ENCODE measurements at regions not wholly inside any gene's neighbourhood (a gene's known extent, or its start where the extent isn't known, plus 50 kb on each side); places are given as distances from the start of the nearest gene placed in this dataset.
A peak's percentile ranks its signal among the peaks of the same experiment; 100 is the strongest.

DNA sequence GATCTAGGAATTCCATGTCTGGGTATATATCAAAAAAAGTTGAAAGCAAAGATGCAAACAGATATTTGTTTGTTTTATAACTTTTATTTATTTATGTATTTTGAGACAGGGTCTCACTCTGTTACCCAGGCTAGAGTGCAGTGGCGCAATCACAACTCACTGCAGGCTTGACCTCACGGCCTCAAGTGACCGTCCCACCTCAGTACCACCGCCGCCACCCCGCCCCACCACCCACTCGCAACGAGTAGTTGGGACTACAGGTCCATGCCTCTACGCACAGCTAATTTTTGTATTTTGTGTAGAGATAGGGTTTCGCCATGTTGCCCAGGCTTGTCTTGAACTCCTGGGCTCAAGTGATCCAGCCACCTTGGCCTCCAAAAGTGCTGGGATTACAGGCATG, 66.5 kb upstream of the KTN1 start:
- TF ChIP-seq, protein P1, sequence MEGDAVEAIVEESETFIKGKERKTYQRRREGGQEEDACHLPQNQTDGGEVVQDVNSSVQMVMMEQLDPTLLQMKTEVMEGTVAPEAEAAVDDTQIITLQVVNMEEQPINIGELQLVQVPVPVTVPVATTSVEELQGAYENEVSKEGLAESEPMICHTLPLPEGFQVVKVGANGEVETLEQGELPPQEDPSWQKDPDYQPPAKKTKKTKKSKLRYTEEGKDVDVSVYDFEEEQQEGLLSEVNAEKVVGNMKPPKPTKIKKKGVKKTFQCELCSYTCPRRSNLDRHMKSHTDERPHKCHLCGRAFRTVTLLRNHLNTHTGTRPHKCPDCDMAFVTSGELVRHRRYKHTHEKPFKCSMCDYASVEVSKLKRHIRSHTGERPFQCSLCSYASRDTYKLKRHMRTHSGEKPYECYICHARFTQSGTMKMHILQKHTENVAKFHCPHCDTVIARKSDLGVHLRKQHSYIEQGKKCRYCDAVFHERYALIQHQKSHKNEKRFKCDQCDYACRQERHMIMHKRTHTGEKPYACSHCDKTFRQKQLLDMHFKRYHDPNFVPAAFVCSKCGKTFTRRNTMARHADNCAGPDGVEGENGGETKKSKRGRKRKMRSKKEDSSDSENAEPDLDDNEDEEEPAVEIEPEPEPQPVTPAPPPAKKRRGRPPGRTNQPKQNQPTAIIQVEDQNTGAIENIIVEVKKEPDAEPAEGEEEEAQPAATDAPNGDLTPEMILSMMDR (IDR thresholded peaks at IDR 0.05; ENCODE audit: insufficient read depth, low read length, poor library complexity, severe bottlenecking), result no peak

DNA sequence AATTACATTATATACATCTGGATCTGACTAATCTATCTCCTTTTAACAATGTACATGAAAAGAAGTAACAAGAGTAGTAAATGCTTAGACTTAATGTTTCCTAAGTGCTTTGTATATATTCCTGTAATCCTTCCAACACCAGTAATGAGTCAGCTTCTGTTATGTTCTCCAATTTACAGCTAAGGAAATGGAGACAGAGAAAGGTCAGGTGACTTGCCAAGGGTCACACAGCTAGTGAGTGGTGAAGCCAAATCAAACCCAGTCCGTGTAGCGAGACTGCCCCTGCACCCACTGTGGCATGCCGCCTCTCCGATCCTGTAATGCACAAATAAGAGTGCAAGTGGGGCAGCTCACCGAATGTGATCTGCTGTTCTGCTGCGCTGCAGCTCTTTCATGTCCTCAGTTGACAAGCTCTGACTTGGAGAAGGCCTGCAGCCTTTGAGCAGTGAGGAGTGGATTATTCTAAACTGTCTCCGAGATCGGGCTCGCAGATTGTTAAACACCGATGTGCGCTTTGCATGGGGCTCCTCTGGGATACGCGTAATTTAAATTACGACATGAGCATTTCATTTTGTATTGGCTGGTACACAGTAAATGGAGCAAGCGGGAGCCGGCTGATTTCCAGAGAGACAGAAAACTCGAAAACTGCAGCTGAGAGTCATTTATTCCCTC, 65.1 kb upstream of the KTN1 start:
- Histone ChIP-seq H3K27me3 (ENCODE audit: control insufficient read depth, insufficient read depth, low read length) (no peaks in the 10 kb centered on the region), H3K4me3 (ENCODE audit: low read depth, low read length) (no peak overlapping the region), H3K36me3 (ENCODE audit: control insufficient read depth, insufficient read depth, low read length) (no peaks in the 10 kb centered on the region)
- DNase-seq (ENCODE audit: low read depth), result peak; percentile 18
- TF ChIP-seq, protein P1 (IDR thresholded peaks at IDR 0.05; ENCODE audit: insufficient read depth, low read length, poor library complexity, severe bottlenecking), result no peak

More for the DNA sequence above, 66.5 kb upstream of the KTN1 start:
- H3K36me3 ChIP-seq (ENCODE audit: control insufficient read depth, insufficient read depth, low read length), result no peaks in the 10 kb centered on the region
- H3K27me3 ChIP-seq (ENCODE audit: control insufficient read depth, insufficient read depth, low read length), result no peaks in the 10 kb centered on the region
- H3K4me3 ChIP-seq (ENCODE audit: low read depth, low read length), result no peak overlapping the region
- no peak for DNase-seq (ENCODE audit: low read depth)

DNA sequence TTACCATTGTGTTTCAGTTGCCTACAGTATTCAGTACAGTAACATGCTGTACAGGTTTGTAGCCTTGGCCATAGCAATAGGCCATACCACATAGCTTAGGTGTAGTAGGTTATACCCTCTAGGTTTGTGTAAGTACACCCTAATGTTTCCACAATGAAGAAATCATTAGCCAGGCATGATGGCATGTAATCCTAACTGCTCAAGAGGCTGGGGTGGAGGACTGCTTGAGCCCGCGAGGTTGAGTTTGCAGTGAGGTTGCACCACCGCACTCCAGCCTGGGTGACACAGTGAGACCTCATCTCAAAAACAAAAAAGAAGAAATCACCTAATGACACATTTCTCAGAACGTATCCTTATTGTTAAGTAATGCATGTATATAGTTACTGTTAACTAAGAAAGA, 63.2 kb upstream of the KTN1 start:
- TF ChIP-seq, protein P1 (IDR thresholded peaks at IDR 0.05; ENCODE audit: insufficient read depth, low read length, poor library complexity, severe bottlenecking), result no peak
- DNase-seq (ENCODE audit: low read depth), result no peak
- no peak overlapping the region for H3K4me3 ChIP-seq (ENCODE audit: low read depth, low read length)

DNA sequence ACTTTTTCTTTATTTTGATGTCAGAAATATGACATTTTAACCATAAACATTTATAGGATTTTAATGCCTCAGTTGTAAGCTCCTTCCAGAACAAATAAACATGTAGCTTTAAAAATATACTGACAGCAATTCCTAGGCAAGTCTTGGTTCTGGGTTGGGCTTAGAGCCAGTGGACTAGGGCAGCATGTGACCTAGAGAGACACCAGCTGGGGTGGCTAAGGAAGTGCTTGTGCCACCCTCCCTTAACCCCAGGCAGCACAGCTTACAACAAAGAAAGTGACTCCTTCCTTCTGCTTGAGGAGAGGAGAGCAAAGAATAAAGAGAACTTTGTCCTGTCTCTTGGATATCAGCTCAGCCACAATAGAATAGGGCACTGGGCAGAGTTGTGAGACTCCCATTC, 61.6 kb upstream of the KTN1 start:
- Histone ChIP-seq H3K36me3 (ENCODE audit: control insufficient read depth, insufficient read depth, low read length) (no peaks in the 10 kb centered on the region), H3K4me3 (ENCODE audit: low read depth, low read length) (no peak overlapping the region), H3K27me3 (ENCODE audit: control insufficient read depth, insufficient read depth, low read length) (no peaks in the 10 kb centered on the region)
- TF ChIP-seq, protein P1 (IDR thresholded peaks at IDR 0.05; ENCODE audit: insufficient read depth, low read length, poor library complexity, severe bottlenecking), result no peak
- DNase-seq (ENCODE audit: low read depth), result no peak

More for the DNA sequence above, 63.2 kb upstream of the KTN1 start:
- Histone ChIP-seq H3K36me3 (ENCODE audit: control insufficient read depth, insufficient read depth, low read length) (no peaks in the 10 kb centered on the region), H3K27me3 (ENCODE audit: control insufficient read depth, insufficient read depth, low read length) (no peaks in the 10 kb centered on the region)

DNA sequence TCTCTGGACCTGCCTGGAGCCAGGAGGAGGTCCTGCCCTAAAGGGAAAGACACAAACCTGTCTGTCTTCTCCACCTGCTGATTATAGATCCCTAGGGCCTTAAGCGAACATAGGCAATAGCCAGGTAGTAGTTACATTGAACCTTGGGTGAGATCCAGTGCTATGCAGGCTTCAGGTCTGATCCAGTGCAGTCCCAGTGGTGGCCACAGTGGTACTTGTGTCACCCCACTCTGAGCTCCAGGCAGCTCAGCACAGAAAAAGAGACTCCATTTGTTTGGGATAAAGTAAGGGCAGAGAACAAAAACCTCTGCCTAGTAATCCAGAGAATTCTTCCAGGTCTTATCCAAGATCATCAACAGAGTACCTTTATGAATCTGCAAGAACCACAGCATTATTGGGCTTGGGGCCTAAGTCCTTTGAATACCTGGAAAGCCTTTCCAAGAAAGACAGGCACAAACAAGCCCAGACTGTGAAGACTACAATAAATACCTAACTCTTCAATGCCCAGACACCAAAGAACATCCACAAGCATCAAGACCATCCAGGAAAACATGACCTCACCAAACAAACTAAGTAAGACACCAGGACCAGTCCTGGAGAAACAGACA, 60.4 kb upstream of the KTN1 start:
- Histone ChIP-seq H3K36me3 (ENCODE audit: control insufficient read depth, insufficient read depth, low read length) (no peaks in the 10 kb centered on the region), H3K4me3 (ENCODE audit: low read depth, low read length) (no peak overlapping the region), H3K27me3 (ENCODE audit: control insufficient read depth, insufficient read depth, low read length) (no peaks in the 10 kb centered on the region)
- no peak for DNase-seq (ENCODE audit: low read depth)
- TF ChIP-seq, protein P1 (IDR thresholded peaks at IDR 0.05; ENCODE audit: insufficient read depth, low read length, poor library complexity, severe bottlenecking), result no peak

DNA sequence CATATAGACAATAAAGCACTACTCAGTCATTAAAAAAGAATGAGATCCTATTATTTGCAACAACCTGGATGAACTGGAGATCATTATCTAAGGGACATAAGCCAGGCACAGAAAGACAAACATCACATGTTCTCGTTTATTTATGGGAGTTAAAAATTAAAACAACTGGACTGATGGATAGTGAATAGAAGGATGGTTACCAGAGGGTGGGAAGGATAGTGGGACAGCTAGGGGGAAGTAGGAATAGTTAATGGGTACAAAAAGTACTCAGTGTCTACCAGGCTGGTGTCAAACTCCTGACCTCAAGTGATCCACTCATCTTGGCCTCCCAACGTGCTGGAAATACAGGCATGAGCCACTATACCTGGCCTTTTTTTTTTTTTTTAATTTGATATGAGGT, 56.7 kb upstream of the KTN1 start:
- Histone ChIP-seq H3K27me3 (ENCODE audit: control insufficient read depth, insufficient read depth, low read length) (no peaks in the 10 kb centered on the region), H3K4me3 (ENCODE audit: low read depth, low read length) (no peak overlapping the region), H3K36me3 (ENCODE audit: control insufficient read depth, insufficient read depth, low read length) (no peaks in the 10 kb centered on the region)
- TF ChIP-seq, protein P1 (IDR thresholded peaks at IDR 0.05; ENCODE audit: insufficient read depth, low read length, poor library complexity, severe bottlenecking), result no peak
- DNase-seq (ENCODE audit: low read depth), result no peak

Measured in kidney epithelial cell (primary cell).